WTC11 (cell line): ENCODE measurements at regions not wholly inside any gene's neighbourhood (a gene's known extent, or its start where the extent isn't known, plus 50 kb on each side); places are given as distances from the start of the nearest gene placed in this dataset.

Experiments used
- ATAC-seq: fragments of 200-7000 bp; cut with Tn5 transposase; 2 replicates; pipeline ENCODE4 v1.10.0; 2021; ENCODE audit warnings: mild to moderate bottlenecking, moderate library complexity
- CTCF ChIA-PET: fragments of 300-600 bp; sonication (Branson Sonifier 250); formaldehyde crosslinking; loops from one replicate; lab custom pipeline; 2021; ENCODE audit warnings: antibody characterized with exemption; lab: Charles Lee
- POLR2A ChIA-PET: fragments of 350-600 bp; sonication (Branson Sonifier 250); formaldehyde crosslinking; loops from one replicate; lab custom pipeline; 2021; ENCODE audit warnings: antibody characterized with exemption; lab: Charles Lee
- DNase-seq: peaks from one replicate; pipeline ENCODE4 v3.0.0; 2021; ENCODE audit warnings: low spot score
- H3K27ac Mint-ChIP-seq: 2 replicates; pipeline ENCODE4 v1.8.0; 2021; ENCODE audit warnings: mixed read lengths
- H3K27me3 Mint-ChIP-seq: 2 replicates; pipeline ENCODE4 v1.8.0; 2021; ENCODE audit warnings: low read depth, mild to moderate bottlenecking, moderate library complexity, mixed read lengths
- H3K36me3 Mint-ChIP-seq: 2 replicates; pipeline ENCODE4 v1.8.0; 2021; ENCODE audit warnings: mixed read lengths
- H3K4me1 Mint-ChIP-seq: 2 replicates; pipeline ENCODE4 v1.8.0; 2022; ENCODE audit warnings: mixed read lengths
- H3K4me3 Mint-ChIP-seq: 2 replicates; pipeline ENCODE4 v1.8.0; 2021; ENCODE audit warnings: mild to moderate bottlenecking, moderate library complexity, mixed read lengths
- H3K9me3 Mint-ChIP-seq: 2 replicates; pipeline ENCODE4 v1.8.0; 2021; ENCODE audit warnings: mixed read lengths
- AFF4 ChIP-seq: sonication (generic); formaldehyde crosslinking; IDR thresholded peaks from 2 replicates; pipeline ENCODE4 v1.8.1; 2023; ENCODE audit warnings: mild to moderate bottlenecking, missing genetic modification reagents, borderline replicate concordance
- AR ChIP-seq: fragments of 250-450 bp; sonication (Bioruptor Pico); IDR thresholded peaks from 2 replicates; pipeline ENCODE4 v1.9.0; 2021; ENCODE audit warnings: mild to moderate bottlenecking
- CTCF ChIP-seq: fragments of 200-600 bp; IDR thresholded peaks from 2 replicates; pipeline ENCODE4 v1.8.0; 2022; ENCODE audit warnings: antibody characterized with exemption
- FOXJ3 ChIP-seq: sonication (generic); formaldehyde crosslinking; IDR thresholded peaks from 2 replicates; pipeline ENCODE4 v1.9.0; 2021; ENCODE audit warnings: missing genetic modification reagents, mild to moderate bottlenecking, borderline replicate concordance
- GTF2I ChIP-seq: fragments of 250-450 bp; sonication (Bioruptor Pico); conservative IDR thresholded peaks from 2 replicates; pipeline ENCODE4 v1.4.0; 2021; ENCODE audit warnings: mild to moderate bottlenecking
- ZMAT4 ChIP-seq: fragments of 250-450 bp; sonication (Bioruptor Pico); IDR thresholded peaks from 2 replicates; pipeline ENCODE4 v1.9.0; 2021; ENCODE audit warnings: mild to moderate bottlenecking
- ZNF281 ChIP-seq: sonication (generic); formaldehyde crosslinking; IDR thresholded peaks from 2 replicates; pipeline ENCODE4 v1.8.0; 2023; ENCODE audit warnings: mild to moderate bottlenecking, missing genetic modification reagents
- ZNF532 ChIP-seq: fragments of 250-450 bp; sonication (Bioruptor Pico); IDR thresholded peaks from 2 replicates; pipeline ENCODE4 v1.9.0; 2021; ENCODE audit warnings: mild to moderate bottlenecking, borderline replicate concordance

- no peaks in the 10 kb centered on the region for H3K9me3 Mint-ChIP-seq
- H3K4me3 Mint-ChIP-seq = no peak overlapping the region
- ChIA-PET CTCF (interaction anchor here (1.3 kb wide), 1 partner anchor 8 kb away, joined by 5 read pairs; no protein-coding TSS in a partner anchor), POLR2A (no interaction called here)
- ATAC-seq (no peak), DNase-seq (no peak)
- TF ChIP-seq ZMAT4 (no peak), ZNF281 (CRISPR knock-in tag) (no peak), AFF4 (CRISPR knock-in tag) (no peak), GTF2I (CRISPR knock-in tag) (no peak), AR (no peak), FOXJ3 (no peak), ZNF532 (CRISPR knock-in tag) (no peak), CTCF (no peak)
- no peak overlapping the region for H3K27ac Mint-ChIP-seq
- H3K4me1 Mint-ChIP-seq = no peaks in the 10 kb centered on the region
- no peaks in the 10 kb centered on the region for H3K27me3 Mint-ChIP-seq
- no peaks in the 10 kb centered on the region for H3K36me3 Mint-ChIP-seq
Measured at GRCh38 chr7:17071866-17072265, 190.1 kb upstream of the AGR3 start.
